Activated naive CD4-positive, alpha-beta T cell treated with anti-CD3 and anti-CD28 coated beads for 36 hours (primary cell): ENCODE measurements at regions not wholly inside any gene's neighbourhood (a gene's known extent, or its start where the extent isn't known, plus 50 kb on each side); places are given as distances from the start of the nearest gene placed in this dataset.

Experiments
- CTCF ChIA-PET: fragments of 350-600 bp; sonication (Branson Sonifier 250); formaldehyde crosslinking; loops from one replicate; lab custom pipeline; 2021; ENCODE audit warnings: antibody characterized with exemption; lab: Charles Lee
- DNase-seq: peaks from one replicate; pipeline ENCODE4 v3.0.0-alpha.2; 2020
- H3K27ac Mint-ChIP-seq: one replicate; pipeline ENCODE4 v1.8.0; 2021; ENCODE audit warnings: mild to moderate bottlenecking, mixed read lengths
- H3K27me3 Mint-ChIP-seq: one replicate; pipeline ENCODE4 v1.8.0; 2021; ENCODE audit warnings: low read depth, mixed read lengths
- H3K36me3 Mint-ChIP-seq: one replicate; pipeline ENCODE4 v1.8.0; 2021; ENCODE audit warnings: low read depth, mixed read lengths
- H3K4me1 Mint-ChIP-seq: one replicate; pipeline ENCODE4 v1.8.0; 2021; ENCODE audit warnings: low read depth, mixed read lengths
- H3K4me3 Mint-ChIP-seq: one replicate; pipeline ENCODE4 v1.8.0; 2021; ENCODE audit warnings: mild to moderate bottlenecking, moderate library complexity, mixed read lengths
- H3K9me3 Mint-ChIP-seq: one replicate; pipeline ENCODE4 v1.8.0; 2021; ENCODE audit warnings: mixed read lengths
- intact Hi-C: fragments of 100-400 bp; cut with micrococcal nuclease; formaldehyde crosslinking; loops from one replicate; pipeline ENCODE4 v1.15.1; 2023

GRCh38 chr6:11830105-11830504 lies 51.5 kb upstream of the ADTRP start:
- Mint-ChIP-seq H3K4me3 (no peak overlapping the region), H3K36me3 (no peaks in the 10 kb centered on the region), H3K27me3 (no peaks in the 10 kb centered on the region), H3K4me1 (peaks cover 4% of the 10 kb centered on the region), H3K27ac (no peak overlapping the region), H3K9me3 (no peaks in the 10 kb centered on the region)
- intact Hi-C loops, result no loop called here
- no peak for DNase-seq
- CTCF ChIA-PET, result interaction anchor here (0.5 kb wide), 1 partner anchor 441 kb away, joined by 3 read pairs; no protein-coding TSS in a partner anchor

GRCh38 chr6:11828262-11828870 lies 49.8 kb upstream of the ADTRP start:
- no peak overlapping the region for H3K4me3 Mint-ChIP-seq
- H3K4me1 Mint-ChIP-seq, result peaks cover 11% of the 10 kb centered on the region
- CTCF ChIA-PET, result no interaction called here
- no peaks in the 10 kb centered on the region for H3K27me3 Mint-ChIP-seq
- no peak for DNase-seq
- H3K27ac Mint-ChIP-seq, result no peak overlapping the region
- no peaks in the 10 kb centered on the region for H3K9me3 Mint-ChIP-seq
- intact Hi-C loops, result no loop called here
- no peaks in the 10 kb centered on the region for H3K36me3 Mint-ChIP-seq
